ENCODE measurements at regions not wholly inside any gene's neighbourhood (a gene's known extent, or its start where the extent isn't known, plus 50 kb on each side); places are given as distances from the start of the nearest gene placed in this dataset.

DNA sequence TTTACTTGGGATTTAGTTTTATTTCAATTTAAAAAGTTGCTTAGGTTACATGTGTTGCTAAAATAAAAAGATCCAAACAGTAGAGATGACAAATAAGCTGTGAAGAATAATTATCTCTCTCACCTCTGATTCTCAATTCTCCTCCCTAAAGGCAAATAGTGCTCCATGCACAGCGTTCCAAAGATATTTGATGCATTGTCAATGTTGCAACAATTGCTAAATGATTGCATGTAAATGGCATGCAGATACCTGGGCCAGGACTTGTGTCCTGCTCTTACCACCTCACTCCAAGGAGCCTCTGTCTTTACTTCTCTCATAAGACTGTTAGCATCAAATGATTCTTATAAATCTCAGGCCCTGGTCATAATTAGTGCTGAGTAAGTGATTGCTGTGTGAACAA is 217.7 kb downstream of the SEC23IP start:
- TF ChIP-seq, protein P1, sequence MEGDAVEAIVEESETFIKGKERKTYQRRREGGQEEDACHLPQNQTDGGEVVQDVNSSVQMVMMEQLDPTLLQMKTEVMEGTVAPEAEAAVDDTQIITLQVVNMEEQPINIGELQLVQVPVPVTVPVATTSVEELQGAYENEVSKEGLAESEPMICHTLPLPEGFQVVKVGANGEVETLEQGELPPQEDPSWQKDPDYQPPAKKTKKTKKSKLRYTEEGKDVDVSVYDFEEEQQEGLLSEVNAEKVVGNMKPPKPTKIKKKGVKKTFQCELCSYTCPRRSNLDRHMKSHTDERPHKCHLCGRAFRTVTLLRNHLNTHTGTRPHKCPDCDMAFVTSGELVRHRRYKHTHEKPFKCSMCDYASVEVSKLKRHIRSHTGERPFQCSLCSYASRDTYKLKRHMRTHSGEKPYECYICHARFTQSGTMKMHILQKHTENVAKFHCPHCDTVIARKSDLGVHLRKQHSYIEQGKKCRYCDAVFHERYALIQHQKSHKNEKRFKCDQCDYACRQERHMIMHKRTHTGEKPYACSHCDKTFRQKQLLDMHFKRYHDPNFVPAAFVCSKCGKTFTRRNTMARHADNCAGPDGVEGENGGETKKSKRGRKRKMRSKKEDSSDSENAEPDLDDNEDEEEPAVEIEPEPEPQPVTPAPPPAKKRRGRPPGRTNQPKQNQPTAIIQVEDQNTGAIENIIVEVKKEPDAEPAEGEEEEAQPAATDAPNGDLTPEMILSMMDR (IDR thresholded peaks at IDR 0.05), result no peak
- no peak for TF ChIP-seq POLR2A (IDR thresholded peaks at IDR 0.05)
